ENCODE measurements at regions not wholly inside any gene's neighbourhood (a gene's known extent, or its start where the extent isn't known, plus 50 kb on each side); places are given as distances from the start of the nearest gene placed in this dataset.

DNA sequence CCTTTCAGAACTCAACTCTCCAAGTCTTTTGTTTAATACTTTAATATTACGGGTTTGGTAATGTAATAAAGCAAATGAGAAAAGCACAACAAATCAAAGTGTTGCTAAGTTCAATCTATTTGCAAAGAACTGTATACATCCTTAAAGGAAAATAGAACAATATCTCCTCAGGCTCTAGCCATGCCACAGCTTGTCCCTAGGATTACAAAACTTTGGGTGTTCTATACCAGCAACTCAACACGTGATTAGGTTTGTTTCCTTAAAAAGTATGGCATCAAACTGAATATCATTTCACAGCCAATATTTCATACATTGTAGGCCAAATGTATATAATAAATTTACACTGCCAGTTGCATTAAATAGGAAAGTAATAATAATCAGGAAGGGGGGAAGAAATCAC, 418.6 kb upstream of the MDFIC2 start:
- CTCF ChIA-PET, result no interaction called here
- no peaks in the 10 kb centered on the region for H3K36me3 Mint-ChIP-seq
- no peak for ATAC-seq
- no peak overlapping the region for H3K27ac Mint-ChIP-seq
- H3K27me3 Mint-ChIP-seq (ENCODE audit: low read depth), result no peaks in the 10 kb centered on the region
- POLR2A ChIA-PET, result interaction anchor here (0.7 kb wide), 1 partner anchor 1531 kb away, joined by 7 read pairs; no protein-coding TSS in a partner anchor
- TF ChIP-seq, protein P1, sequence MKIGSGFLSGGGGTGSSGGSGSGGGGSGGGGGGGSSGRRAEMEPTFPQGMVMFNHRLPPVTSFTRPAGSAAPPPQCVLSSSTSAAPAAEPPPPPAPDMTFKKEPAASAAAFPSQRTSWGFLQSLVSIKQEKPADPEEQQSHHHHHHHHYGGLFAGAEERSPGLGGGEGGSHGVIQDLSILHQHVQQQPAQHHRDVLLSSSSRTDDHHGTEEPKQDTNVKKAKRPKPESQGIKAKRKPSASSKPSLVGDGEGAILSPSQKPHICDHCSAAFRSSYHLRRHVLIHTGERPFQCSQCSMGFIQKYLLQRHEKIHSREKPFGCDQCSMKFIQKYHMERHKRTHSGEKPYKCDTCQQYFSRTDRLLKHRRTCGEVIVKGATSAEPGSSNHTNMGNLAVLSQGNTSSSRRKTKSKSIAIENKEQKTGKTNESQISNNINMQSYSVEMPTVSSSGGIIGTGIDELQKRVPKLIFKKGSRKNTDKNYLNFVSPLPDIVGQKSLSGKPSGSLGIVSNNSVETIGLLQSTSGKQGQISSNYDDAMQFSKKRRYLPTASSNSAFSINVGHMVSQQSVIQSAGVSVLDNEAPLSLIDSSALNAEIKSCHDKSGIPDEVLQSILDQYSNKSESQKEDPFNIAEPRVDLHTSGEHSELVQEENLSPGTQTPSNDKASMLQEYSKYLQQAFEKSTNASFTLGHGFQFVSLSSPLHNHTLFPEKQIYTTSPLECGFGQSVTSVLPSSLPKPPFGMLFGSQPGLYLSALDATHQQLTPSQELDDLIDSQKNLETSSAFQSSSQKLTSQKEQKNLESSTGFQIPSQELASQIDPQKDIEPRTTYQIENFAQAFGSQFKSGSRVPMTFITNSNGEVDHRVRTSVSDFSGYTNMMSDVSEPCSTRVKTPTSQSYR (CRISPR knock-in tag; IDR thresholded peaks at IDR 0.05), result no peak
- TF ChIP-seq, protein P2, sequence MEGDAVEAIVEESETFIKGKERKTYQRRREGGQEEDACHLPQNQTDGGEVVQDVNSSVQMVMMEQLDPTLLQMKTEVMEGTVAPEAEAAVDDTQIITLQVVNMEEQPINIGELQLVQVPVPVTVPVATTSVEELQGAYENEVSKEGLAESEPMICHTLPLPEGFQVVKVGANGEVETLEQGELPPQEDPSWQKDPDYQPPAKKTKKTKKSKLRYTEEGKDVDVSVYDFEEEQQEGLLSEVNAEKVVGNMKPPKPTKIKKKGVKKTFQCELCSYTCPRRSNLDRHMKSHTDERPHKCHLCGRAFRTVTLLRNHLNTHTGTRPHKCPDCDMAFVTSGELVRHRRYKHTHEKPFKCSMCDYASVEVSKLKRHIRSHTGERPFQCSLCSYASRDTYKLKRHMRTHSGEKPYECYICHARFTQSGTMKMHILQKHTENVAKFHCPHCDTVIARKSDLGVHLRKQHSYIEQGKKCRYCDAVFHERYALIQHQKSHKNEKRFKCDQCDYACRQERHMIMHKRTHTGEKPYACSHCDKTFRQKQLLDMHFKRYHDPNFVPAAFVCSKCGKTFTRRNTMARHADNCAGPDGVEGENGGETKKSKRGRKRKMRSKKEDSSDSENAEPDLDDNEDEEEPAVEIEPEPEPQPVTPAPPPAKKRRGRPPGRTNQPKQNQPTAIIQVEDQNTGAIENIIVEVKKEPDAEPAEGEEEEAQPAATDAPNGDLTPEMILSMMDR (IDR thresholded peaks at IDR 0.05), result no peak
- TF ChIP-seq, protein P3, sequence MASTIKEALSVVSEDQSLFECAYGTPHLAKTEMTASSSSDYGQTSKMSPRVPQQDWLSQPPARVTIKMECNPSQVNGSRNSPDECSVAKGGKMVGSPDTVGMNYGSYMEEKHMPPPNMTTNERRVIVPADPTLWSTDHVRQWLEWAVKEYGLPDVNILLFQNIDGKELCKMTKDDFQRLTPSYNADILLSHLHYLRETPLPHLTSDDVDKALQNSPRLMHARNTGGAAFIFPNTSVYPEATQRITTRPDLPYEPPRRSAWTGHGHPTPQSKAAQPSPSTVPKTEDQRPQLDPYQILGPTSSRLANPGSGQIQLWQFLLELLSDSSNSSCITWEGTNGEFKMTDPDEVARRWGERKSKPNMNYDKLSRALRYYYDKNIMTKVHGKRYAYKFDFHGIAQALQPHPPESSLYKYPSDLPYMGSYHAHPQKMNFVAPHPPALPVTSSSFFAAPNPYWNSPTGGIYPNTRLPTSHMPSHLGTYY (CRISPR knock-in tag; IDR thresholded peaks at IDR 0.05), result no peak
- TF ChIP-seq NR3C1 (CRISPR knock-in tag; conservative IDR thresholded peaks at IDR 0.05; ENCODE audit: low read depth) (no peak), SP1 (CRISPR knock-in tag; conservative IDR thresholded peaks at IDR 0.05) (no peak), ATF1 (CRISPR knock-in tag; IDR thresholded peaks at IDR 0.05) (no peak), ZNF138 (CRISPR knock-in tag; conservative IDR thresholded peaks at IDR 0.05) (no peak)
- TF ChIP-seq, protein P4, sequence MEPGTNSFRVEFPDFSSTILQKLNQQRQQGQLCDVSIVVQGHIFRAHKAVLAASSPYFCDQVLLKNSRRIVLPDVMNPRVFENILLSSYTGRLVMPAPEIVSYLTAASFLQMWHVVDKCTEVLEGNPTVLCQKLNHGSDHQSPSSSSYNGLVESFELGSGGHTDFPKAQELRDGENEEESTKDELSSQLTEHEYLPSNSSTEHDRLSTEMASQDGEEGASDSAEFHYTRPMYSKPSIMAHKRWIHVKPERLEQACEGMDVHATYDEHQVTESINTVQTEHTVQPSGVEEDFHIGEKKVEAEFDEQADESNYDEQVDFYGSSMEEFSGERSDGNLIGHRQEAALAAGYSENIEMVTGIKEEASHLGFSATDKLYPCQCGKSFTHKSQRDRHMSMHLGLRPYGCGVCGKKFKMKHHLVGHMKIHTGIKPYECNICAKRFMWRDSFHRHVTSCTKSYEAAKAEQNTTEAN (CRISPR knock-in tag; IDR thresholded peaks at IDR 0.05), result no peak
- no peaks in the 10 kb centered on the region for H3K9me3 Mint-ChIP-seq
- H3K4me3 Mint-ChIP-seq, result no peak overlapping the region; the same call in 1 of the 2 replicates
- H3K4me1 Mint-ChIP-seq, result peaks cover 42% of the 10 kb centered on the region
- no peak for DNase-seq (ENCODE audit: low spot score)

DNA sequence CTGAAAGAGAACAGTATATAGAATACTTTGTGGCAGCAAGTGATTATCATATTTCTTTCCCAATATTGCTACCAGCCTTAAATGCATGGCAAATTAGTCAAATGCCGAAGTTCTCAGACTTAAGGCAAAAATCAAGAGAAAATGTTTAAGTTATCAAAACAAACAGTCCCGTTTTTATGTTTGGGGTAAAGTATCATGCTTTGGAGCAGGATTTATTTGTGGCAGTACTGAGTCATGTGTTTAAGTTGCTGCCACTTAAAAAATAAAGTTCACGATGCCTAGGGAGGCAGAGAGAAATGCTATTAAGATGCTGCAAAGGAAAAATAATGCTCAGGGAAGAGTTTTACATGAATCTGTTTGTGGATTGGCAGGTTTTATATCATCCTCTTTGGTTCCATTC, 417.4 kb upstream of the MDFIC2 start:
- ATAC-seq (no peak), DNase-seq (ENCODE audit: low spot score) (no peak)
- H3K4me3 Mint-ChIP-seq, result no peak overlapping the region
- no peaks in the 10 kb centered on the region for H3K27me3 Mint-ChIP-seq (ENCODE audit: low read depth)
- no peaks in the 10 kb centered on the region for H3K36me3 Mint-ChIP-seq
- POLR2A ChIA-PET, result no interaction called here
- H3K4me1 Mint-ChIP-seq, result peaks cover 42% of the 10 kb centered on the region
- CTCF ChIA-PET, result no interaction called here
- H3K9me3 Mint-ChIP-seq, result peaks cover 5% of the 10 kb centered on the region
- no peak overlapping the region; the same call in 1 of the 2 replicates for H3K27ac Mint-ChIP-seq
- TF ChIP-seq, protein P5, sequence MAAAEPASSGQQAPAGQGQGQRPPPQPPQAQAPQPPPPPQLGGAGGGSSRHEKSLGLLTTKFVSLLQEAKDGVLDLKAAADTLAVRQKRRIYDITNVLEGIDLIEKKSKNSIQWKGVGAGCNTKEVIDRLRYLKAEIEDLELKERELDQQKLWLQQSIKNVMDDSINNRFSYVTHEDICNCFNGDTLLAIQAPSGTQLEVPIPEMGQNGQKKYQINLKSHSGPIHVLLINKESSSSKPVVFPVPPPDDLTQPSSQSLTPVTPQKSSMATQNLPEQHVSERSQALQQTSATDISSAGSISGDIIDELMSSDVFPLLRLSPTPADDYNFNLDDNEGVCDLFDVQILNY (CRISPR knock-in tag; IDR thresholded peaks at IDR 0.05), result no peak
- TF ChIP-seq, protein P6, sequence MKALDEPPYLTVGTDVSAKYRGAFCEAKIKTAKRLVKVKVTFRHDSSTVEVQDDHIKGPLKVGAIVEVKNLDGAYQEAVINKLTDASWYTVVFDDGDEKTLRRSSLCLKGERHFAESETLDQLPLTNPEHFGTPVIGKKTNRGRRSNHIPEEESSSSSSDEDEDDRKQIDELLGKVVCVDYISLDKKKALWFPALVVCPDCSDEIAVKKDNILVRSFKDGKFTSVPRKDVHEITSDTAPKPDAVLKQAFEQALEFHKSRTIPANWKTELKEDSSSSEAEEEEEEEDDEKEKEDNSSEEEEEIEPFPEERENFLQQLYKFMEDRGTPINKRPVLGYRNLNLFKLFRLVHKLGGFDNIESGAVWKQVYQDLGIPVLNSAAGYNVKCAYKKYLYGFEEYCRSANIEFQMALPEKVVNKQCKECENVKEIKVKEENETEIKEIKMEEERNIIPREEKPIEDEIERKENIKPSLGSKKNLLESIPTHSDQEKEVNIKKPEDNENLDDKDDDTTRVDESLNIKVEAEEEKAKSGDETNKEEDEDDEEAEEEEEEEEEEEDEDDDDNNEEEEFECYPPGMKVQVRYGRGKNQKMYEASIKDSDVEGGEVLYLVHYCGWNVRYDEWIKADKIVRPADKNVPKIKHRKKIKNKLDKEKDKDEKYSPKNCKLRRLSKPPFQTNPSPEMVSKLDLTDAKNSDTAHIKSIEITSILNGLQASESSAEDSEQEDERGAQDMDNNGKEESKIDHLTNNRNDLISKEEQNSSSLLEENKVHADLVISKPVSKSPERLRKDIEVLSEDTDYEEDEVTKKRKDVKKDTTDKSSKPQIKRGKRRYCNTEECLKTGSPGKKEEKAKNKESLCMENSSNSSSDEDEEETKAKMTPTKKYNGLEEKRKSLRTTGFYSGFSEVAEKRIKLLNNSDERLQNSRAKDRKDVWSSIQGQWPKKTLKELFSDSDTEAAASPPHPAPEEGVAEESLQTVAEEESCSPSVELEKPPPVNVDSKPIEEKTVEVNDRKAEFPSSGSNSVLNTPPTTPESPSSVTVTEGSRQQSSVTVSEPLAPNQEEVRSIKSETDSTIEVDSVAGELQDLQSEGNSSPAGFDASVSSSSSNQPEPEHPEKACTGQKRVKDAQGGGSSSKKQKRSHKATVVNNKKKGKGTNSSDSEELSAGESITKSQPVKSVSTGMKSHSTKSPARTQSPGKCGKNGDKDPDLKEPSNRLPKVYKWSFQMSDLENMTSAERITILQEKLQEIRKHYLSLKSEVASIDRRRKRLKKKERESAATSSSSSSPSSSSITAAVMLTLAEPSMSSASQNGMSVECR (CRISPR knock-in tag; IDR thresholded peaks at IDR 0.05; ENCODE audit: borderline replicate concordance), result no peak
- no peak for TF ChIP-seq RELA (CRISPR knock-in tag; IDR thresholded peaks at IDR 0.05; ENCODE audit: borderline replicate concordance)
- TF ChIP-seq, protein P7, sequence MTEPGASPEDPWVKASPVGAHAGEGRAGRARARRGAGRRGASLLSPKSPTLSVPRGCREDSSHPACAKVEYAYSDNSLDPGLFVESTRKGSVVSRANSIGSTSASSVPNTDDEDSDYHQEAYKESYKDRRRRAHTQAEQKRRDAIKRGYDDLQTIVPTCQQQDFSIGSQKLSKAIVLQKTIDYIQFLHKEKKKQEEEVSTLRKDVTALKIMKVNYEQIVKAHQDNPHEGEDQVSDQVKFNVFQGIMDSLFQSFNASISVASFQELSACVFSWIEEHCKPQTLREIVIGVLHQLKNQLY (CRISPR knock-in tag; IDR thresholded peaks at IDR 0.05), result no peak
- TF ChIP-seq, protein P8, sequence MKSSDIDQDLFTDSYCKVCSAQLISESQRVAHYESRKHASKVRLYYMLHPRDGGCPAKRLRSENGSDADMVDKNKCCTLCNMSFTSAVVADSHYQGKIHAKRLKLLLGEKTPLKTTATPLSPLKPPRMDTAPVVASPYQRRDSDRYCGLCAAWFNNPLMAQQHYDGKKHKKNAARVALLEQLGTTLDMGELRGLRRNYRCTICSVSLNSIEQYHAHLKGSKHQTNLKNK (CRISPR knock-in tag; IDR thresholded peaks at IDR 0.05), result no peak
- no peak for TF ChIP-seq CBFB (CRISPR knock-in tag; IDR thresholded peaks at IDR 0.05; ENCODE audit: low read depth)
- no peak for TF ChIP-seq JUN (CRISPR knock-in tag; IDR thresholded peaks at IDR 0.05)
- TF ChIP-seq, protein P9, sequence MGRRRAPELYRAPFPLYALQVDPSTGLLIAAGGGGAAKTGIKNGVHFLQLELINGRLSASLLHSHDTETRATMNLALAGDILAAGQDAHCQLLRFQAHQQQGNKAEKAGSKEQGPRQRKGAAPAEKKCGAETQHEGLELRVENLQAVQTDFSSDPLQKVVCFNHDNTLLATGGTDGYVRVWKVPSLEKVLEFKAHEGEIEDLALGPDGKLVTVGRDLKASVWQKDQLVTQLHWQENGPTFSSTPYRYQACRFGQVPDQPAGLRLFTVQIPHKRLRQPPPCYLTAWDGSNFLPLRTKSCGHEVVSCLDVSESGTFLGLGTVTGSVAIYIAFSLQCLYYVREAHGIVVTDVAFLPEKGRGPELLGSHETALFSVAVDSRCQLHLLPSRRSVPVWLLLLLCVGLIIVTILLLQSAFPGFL (CRISPR knock-in tag; IDR thresholded peaks at IDR 0.05; ENCODE audit: borderline replicate concordance), result no peak
- TF ChIP-seq, protein P10, sequence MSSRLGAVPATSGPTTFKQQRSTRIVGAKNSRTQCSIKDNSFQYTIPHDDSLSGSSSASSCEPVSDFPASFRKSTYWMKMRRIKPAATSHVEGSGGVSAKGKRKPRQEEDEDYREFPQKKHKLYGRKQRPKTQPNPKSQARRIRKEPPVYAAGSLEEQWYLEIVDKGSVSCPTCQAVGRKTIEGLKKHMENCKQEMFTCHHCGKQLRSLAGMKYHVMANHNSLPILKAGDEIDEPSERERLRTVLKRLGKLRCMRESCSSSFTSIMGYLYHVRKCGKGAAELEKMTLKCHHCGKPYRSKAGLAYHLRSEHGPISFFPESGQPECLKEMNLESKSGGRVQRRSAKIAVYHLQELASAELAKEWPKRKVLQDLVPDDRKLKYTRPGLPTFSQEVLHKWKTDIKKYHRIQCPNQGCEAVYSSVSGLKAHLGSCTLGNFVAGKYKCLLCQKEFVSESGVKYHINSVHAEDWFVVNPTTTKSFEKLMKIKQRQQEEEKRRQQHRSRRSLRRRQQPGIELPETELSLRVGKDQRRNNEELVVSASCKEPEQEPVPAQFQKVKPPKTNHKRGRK (CRISPR knock-in tag; IDR thresholded peaks at IDR 0.05; ENCODE audit: borderline replicate concordance), result no peak
- no peak for TF ChIP-seq ETV6 (CRISPR knock-in tag; IDR thresholded peaks at IDR 0.05)

Measured in WTC11 (cell line).